GM12872 (cell line): ENCODE measurements at regions not wholly inside any gene's neighbourhood (a gene's known extent, or its start where the extent isn't known, plus 50 kb on each side); places are given as distances from the start of the nearest gene placed in this dataset.

Source experiments
- TF ChIP-seq, protein P1 (sequence below): IDR thresholded peaks from 3 replicates; pipeline ENCODE4 v1.5.1; 2011; ENCODE audit warnings: low read depth, mild to moderate bottlenecking, low read length, moderate library complexity; ENCODE audit not compliant: insufficient read depth

DNA sequence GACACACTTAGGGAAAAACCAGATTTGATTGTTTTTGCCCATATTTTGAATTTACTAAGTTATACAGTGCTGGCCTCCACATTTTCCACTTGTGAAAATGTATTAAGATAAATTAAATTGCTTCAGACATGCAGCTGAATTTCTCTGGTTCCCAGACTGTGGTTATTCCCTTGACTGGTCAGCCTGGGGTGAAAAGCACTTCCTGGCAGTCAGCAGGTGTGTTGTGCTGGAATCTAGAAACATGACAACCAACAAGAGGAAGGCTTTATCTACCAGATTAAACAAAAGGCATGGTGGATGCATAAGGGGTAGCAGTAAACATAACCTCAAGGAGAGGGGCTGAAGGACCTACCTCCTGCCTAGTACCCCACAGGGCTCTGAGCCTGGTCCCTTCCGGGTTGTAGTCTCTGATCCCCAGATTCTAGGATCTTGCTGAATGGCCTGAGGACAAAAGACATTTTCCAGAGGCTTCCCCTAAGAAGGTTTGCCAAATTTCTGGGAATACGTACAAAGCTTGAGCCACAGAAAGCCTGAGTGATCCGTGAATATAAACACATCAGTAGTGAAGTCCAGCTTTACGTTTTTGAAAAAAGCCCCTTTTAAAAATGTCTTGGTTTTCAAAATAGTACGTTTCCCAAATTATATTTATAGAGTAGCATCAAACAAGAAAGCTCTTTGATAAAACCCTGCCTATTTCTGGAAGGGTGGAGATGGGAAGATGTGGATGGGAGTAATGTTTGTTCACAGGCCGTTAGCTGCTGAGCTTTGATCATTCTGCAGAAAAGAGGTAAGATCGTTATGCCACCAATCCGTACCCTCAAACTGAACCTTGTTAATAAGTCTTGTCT is 133.4 kb downstream of the LACC1 start:
- TF ChIP-seq, protein P1, sequence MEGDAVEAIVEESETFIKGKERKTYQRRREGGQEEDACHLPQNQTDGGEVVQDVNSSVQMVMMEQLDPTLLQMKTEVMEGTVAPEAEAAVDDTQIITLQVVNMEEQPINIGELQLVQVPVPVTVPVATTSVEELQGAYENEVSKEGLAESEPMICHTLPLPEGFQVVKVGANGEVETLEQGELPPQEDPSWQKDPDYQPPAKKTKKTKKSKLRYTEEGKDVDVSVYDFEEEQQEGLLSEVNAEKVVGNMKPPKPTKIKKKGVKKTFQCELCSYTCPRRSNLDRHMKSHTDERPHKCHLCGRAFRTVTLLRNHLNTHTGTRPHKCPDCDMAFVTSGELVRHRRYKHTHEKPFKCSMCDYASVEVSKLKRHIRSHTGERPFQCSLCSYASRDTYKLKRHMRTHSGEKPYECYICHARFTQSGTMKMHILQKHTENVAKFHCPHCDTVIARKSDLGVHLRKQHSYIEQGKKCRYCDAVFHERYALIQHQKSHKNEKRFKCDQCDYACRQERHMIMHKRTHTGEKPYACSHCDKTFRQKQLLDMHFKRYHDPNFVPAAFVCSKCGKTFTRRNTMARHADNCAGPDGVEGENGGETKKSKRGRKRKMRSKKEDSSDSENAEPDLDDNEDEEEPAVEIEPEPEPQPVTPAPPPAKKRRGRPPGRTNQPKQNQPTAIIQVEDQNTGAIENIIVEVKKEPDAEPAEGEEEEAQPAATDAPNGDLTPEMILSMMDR: no peak

DNA sequence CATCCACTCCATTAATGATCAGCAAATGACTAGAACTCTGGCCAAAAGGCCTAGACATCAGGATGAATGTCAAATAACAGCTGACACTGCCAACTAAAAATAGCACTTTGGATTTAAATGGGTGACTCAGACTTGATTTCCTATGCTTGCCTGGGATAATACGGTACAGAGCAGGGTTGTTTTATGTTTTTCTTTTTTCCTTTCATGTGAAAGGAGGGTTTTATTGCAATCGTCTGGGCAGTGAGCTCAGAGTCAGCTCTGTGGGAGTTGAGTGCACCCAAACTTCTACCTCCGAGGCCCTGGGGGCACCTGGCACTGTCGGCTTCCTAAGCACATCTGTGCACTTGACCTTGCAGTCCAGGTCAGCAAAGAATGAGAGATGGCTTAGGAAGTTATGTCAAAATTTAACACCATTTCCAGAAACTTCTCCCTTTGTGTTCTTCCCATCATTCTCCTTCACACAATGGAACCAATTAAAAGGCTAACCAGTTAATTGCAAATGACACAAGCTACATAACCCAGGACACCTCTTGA is 134.1 kb downstream of the LACC1 start:
- TF ChIP-seq, protein P1: no peak

DNA sequence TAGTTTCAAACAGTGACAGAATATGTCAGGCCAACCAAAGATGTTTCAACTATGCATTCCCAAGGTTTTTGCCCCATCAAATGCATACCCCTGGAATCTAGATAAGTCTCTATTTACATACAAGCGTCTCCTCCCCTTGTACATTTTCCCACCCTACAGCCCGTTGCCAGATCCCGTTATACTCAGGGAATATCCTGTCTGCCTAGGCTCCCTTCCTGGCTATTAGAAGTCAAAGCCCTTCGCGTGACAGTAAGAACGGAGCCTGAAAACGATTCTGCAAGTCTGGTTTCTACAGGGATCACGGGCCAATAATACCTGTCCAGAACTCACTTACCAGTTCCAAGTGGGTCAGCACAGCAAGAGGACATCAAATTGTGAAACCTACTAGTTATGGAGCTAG is 134.8 kb downstream of the LACC1 start:
- TF ChIP-seq, protein P1: no peak

DNA sequence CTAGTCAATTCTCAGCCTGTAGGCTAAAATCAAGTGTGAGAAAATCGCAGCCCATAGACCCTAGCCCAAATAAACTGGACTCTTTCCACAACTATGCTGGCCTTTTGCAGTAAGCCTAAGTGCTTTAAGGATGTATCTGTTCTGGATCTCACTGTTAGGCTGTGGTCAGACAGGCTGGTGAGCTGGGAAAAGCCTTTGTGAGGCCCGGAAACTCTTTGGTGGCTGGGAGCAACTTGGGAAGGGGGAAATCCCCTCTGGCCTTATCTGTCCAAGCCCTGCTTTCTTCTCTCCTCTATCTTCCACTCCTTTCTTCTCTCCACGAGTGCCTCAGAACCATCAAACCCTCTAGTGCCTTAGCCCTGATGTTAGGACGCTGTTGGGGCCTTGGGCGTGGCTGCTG is 135.4 kb downstream of the LACC1 start:
- TF ChIP-seq, protein P1: no peak

DNA sequence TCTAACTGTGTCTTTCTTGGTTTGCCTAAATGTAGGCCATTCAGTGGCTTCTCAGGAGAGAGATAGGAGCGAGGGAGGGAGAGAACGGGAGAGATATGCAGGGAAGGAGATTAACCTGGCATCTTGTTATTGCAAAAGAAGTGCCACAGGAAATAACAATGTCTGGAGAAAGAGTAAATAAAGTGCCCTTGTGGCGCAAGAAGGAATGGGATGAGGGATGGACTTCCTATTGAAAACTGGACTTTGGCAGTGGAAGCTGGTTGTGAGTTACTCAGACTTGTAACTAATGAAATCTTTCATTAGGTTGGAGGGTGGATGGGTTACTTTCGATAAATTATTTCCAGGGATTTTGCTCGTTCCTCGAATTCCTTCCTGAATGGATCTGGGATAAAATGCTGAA is 136.1 kb downstream of the LACC1 start:
- TF ChIP-seq, protein P1: no peak

DNA sequence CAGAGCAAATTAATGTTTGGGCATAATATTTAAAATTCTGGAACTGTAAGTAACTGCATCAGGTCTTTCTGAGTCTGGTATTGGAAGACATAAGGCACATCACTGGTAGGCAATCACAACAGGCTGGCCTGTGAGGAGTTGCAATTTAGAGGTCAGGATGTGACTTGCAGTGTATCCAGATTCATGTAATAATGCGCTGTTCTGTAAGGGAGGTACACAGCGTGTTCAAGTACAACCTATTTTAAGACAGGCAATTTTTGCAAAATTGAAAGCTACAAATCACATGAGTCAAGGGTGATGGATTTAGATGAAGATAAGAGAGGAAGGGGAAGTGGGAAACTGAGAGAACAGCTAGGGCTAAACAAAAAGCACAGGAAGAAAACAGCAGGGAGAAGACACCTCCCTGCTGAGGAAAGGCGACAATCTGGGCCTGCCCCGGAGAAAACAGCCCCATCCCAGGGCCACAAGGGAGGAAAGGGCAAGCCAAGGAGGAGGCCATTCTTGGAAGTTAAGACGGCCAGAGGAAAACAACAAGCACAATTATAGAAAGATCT is 138.1 kb downstream of the LACC1 start:
- TF ChIP-seq, protein P1: no peak

DNA sequence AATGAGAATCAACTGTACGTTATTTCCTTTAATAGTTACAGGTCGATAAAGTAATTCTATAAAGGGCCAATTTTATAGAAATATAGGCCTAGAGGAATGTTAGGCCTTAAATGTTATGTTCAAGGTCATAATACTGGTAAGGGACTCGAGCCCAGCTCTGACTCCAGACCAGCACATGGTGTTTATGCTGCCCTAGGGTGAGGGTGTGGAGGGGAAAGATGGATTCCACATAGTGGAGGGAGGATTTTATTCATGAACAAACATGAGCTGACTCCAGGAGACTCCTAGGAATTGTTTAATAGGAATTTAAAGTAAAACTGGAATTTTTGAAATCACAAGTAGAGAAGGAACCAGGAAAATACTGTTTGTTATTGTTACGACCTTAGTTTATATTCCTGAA is 139.9 kb downstream of the LACC1 start:
- TF ChIP-seq, protein P1: no peak
